ENCODE measurements at regions not wholly inside any gene's neighbourhood (a gene's known extent, or its start where the extent isn't known, plus 50 kb on each side); places are given as distances from the start of the nearest gene placed in this dataset.

DNA sequence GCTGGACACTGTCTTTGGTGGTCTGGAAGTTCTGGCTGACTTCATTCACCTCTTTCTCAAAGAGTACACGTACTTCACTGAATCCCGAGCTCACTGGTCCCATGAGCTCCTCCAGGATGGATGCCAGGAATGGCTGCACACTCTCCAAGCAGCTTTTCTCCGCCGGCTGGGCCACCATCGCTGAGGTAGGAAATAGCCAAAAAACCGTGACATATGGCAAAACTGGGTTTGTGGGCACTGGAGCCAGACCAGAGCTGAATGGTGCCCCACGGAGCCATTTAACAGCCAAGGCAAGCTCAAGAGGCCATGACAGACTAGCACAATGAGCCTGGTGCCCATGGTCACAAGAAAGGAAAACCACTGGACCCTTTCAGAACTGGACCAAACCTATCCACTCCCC lies 64.0 kb upstream of the EDEM3 start:
- H3K27me3 ChIP-seq (replicated peaks in 1 of 4; ENCODE audit: control insufficient read depth in 3 of 4, extremely low read depth in 1 of 4, insufficient read depth in 3 of 4, low read length in 3 of 4), result no peaks in the 10 kb centered on the region
- no peak overlapping the region for H3K9ac ChIP-seq (replicated peaks in 1 of 4; ENCODE audit: extremely low read depth in 1 of 4, low read depth in 3 of 4, low read length in 3 of 4)
- H3K14ac ChIP-seq (ENCODE audit: insufficient read length), result no peak overlapping the region
- no peak overlapping the region for H2BK5ac ChIP-seq (ENCODE audit: low read depth, low read length)
- H3K4me1 ChIP-seq (replicated peaks in 1 of 4; ENCODE audit: control insufficient read depth in 3 of 4, insufficient read depth in 4 of 4, low read length in 3 of 4), result no peaks in the 10 kb centered on the region
- no peak overlapping the region for H4K8ac ChIP-seq (ENCODE audit: extremely low read depth, insufficient read depth, low read length)
- no peak overlapping the region for H2AFZ ChIP-seq (ENCODE audit: low read length)
- 90% methylated on average over 7 of the region's 7 CpGs; no CpG with 5 or more reads in 1 of the 2 experiments for WGBS, 2 experiments (ENCODE audit: extremely low coverage in 1 of 2, insufficient coverage in 1 of 2, insufficient read length in 1 of 2, insufficient replicate concordance in 2 of 2, low coverage in 1 of 2, low lambda C conversion rate in 2 of 2, missing lambda C conversion rate in 1 of 2)
- H4K5ac ChIP-seq (ENCODE audit: insufficient read length, low read depth, low read length), result no peak overlapping the region
- H2AK5ac ChIP-seq (ENCODE audit: low read depth, low read length), result no peak overlapping the region
- no peaks in the 10 kb centered on the region for H4K20me1 ChIP-seq (replicated peaks in 1 of 2; ENCODE audit: control insufficient read depth in 1 of 2, insufficient read depth in 2 of 2, low read length in 2 of 2)
- no peak overlapping the region for H2BK12ac ChIP-seq (ENCODE audit: low read depth, low read length)
- no peaks in the 10 kb centered on the region for H3K79me2 ChIP-seq (ENCODE audit: control insufficient read depth in 1 of 2, insufficient read depth in 2 of 2, low read length in 2 of 2)
- H3K18ac ChIP-seq (ENCODE audit: extremely low read depth, low read length), result no peak overlapping the region
- ChIA-PET POLR2A (ENCODE audit: partially characterized antibody) (no interaction called here), CTCF (ENCODE audit: partially characterized antibody) (interaction anchor here (0.7 to 1.6 kb wide), 3 partner anchors 13 to 352 kb away, joined by 3 to 10 read pairs (median 3); no protein-coding TSS in a partner anchor)
- FAIRE-seq, result no peak
- no peak overlapping the region for H3K23ac ChIP-seq (ENCODE audit: insufficient read length)
- H2BK120ac ChIP-seq (replicated peaks; ENCODE audit: low read depth, low read length), result no peak overlapping the region
- no peak overlapping the region for H2BK20ac ChIP-seq (ENCODE audit: low read length)
- H3K79me1 ChIP-seq (ENCODE audit: low read depth, low read length), result no peaks in the 10 kb centered on the region
- DNase-seq (ENCODE audit: low read depth in 1 of 2, low spot score in 2 of 2), result no peak
- no peak overlapping the region for H3K27ac ChIP-seq (ENCODE audit: low read depth, low read length)
- no peak overlapping the region for H4K91ac ChIP-seq (replicated peaks; ENCODE audit: insufficient read length, low read length)
- H3K4me2 ChIP-seq (ENCODE audit: insufficient read depth in 1 of 2, low read depth in 2 of 2, low read length in 2 of 2), result no peak overlapping the region
- H3K23me2 ChIP-seq (ENCODE audit: low read depth, low read length), result no peaks in the 10 kb centered on the region; the same call in 1 of the 2 replicates
- peaks cover 0 to 45% (median under 1%) of the 10 kb centered on the region in 4 experiments; a peak in 3 of 8 replicates for H3K36me3 ChIP-seq (ENCODE audit: control insufficient read depth in 2 of 4, insufficient read depth in 4 of 4, low read length in 3 of 4)
- H3K4me3 ChIP-seq (ENCODE audit: extremely low read depth in 1 of 4, insufficient read depth in 2 of 4, low read depth in 3 of 4, low read length in 4 of 4), result no peak overlapping the region
- H3K56ac ChIP-seq (replicated peaks; ENCODE audit: insufficient read length, low read depth, low read length), result no peak overlapping the region
- no peak overlapping the region for H3K4ac ChIP-seq (replicated peaks; ENCODE audit: insufficient read length, low read depth, low read length)
- H3K9me3 ChIP-seq (ENCODE audit: insufficient read depth in 2 of 2, low read depth in 1 of 2, low read length in 1 of 2), result peaks cover 10 to 12% of the 10 kb centered on the region in 2 experiments
- no peak overlapping the region for H2BK15ac ChIP-seq (ENCODE audit: low read length)
- no peak for TF ChIP-seq POLR2AphosphoS5 (IDR thresholded peaks at IDR 0.05; ENCODE audit: low read depth, low read length)
- no peak for TF ChIP-seq ZNF274 (IDR thresholded peaks at IDR 0.05; ENCODE audit: borderline replicate concordance, extremely low read depth, low read length)
- TF ChIP-seq CBX5 (IDR thresholded peaks at IDR 0.05; ENCODE audit: low read depth, low read length), result no peak
- no peak for TF ChIP-seq RNF2 (IDR thresholded peaks at IDR 0.05; ENCODE audit: borderline replicate concordance, low read depth, low read length, missing control alignments, poor library complexity, severe bottlenecking)
- no peak for TF ChIP-seq SUZ12 (IDR thresholded peaks at IDR 0.05; ENCODE audit: low read length)
- no peak for TF ChIP-seq JUND (IDR thresholded peaks at IDR 0.05; ENCODE audit: low read length)
- no peak for TF ChIP-seq POU5F1 (IDR thresholded peaks at IDR 0.05; ENCODE audit: low read depth, low read length)
- no peak for TF ChIP-seq SRF (IDR thresholded peaks at IDR 0.05; ENCODE audit: low read depth, low read length)
- no peak for TF ChIP-seq JUN (IDR thresholded peaks at IDR 0.05; ENCODE audit: low read depth, low read length)
- TF ChIP-seq RAD21 (IDR thresholded peaks at IDR 0.05 in 1 of 2, conservative IDR thresholded peaks at IDR 0.05 in 1 of 2; ENCODE audit: low read depth in 2 of 2, low read length in 2 of 2), result no peak
- TF ChIP-seq SIRT6 (IDR thresholded peaks at IDR 0.05; ENCODE audit: low read length), result no peak
- no peak for TF ChIP-seq EGR1 (IDR thresholded peaks at IDR 0.05; ENCODE audit: borderline replicate concordance, low read depth, low read length)
- TF ChIP-seq SP1 (IDR thresholded peaks at IDR 0.05; ENCODE audit: low read depth, low read length), result no peak
- no peak for TF ChIP-seq KDM5A (IDR thresholded peaks at IDR 0.05; ENCODE audit: low read length)
- TF ChIP-seq BACH1 (IDR thresholded peaks at IDR 0.05; ENCODE audit: low read length), result no peak
- no peak for TF ChIP-seq CTBP2 (IDR thresholded peaks at IDR 0.05; ENCODE audit: borderline replicate concordance, insufficient read depth, insufficient read length, low read length)
